Right ventricle myocardium inferior (tissue), 1 donor: ENCODE measurements at regions not wholly inside any gene's neighbourhood (a gene's known extent, or its start where the extent isn't known, plus 50 kb on each side); places are given as distances from the start of the nearest gene placed in this dataset.

Experiments
- ATAC-seq: fragments of 200-7000 bp; cut with Tn5 transposase; one replicate; pipeline ENCODE4 v1.9.1; 2020; ENCODE audit warnings: mild to moderate bottlenecking, moderate library complexity
- DNase-seq: peaks from one replicate; pipeline ENCODE4 v3.0.0; 2021; ENCODE audit errors: missing footprints
- intact Hi-C: fragments of 100-400 bp; cut with DNase I; formaldehyde crosslinking; loops from one replicate; pipeline ENCODE4 v1.11.0; 2022
- donor health status: DM: no; HTN: yes; CAD: no; lungs with severe emphysema.

- no peak for ATAC-seq
- intact Hi-C loops, result no loop called here
- no peak for DNase-seq
These were observed 199.2 kb downstream of the SMAD2 start for GRCh38 chr18:47731276-47731675.

GRCh38 chr18:47730795-47731194 is 199.7 kb downstream of the SMAD2 start:
- ATAC-seq (no peak), DNase-seq (no peak)
- intact Hi-C loops, result no loop called here

- ATAC-seq (no peak), DNase-seq (no peak)
- intact Hi-C loops, result no loop called here
These were observed 201.1 kb downstream of the SMAD2 start for GRCh38 chr18:47729356-47729755.

GRCh38 chr18:47728921-47729320 is 201.5 kb downstream of the SMAD2 start:
- intact Hi-C loops, result no loop called here
- DNase-seq (no peak), ATAC-seq (no peak)

- intact Hi-C loops, result no loop called here
- ATAC-seq (no peak), DNase-seq (no peak)
These were observed 203.1 kb downstream of the SMAD2 start for GRCh38 chr18:47727409-47727808.

GRCh38 chr18:47726550-47726949 is 203.9 kb downstream of the SMAD2 start:
- DNase-seq (no peak), ATAC-seq (no peak)
- intact Hi-C loops, result no loop called here

- intact Hi-C loops, result no loop called here
- DNase-seq (no peak), ATAC-seq (no peak)
These were observed 204.8 kb downstream of the SMAD2 start for GRCh38 chr18:47725656-47726055.

- ATAC-seq (no peak), DNase-seq (no peak)
- intact Hi-C loops, result no loop called here
These were observed 206.1 kb downstream of the SMAD2 start for GRCh38 chr18:47724186-47724975.

- ATAC-seq (no peak), DNase-seq (no peak)
- intact Hi-C loops, result no loop called here
These were observed 208.6 kb downstream of the SMAD2 start for GRCh38 chr18:47721876-47722275.

GRCh38 chr18:47720741-47721140 is 209.7 kb downstream of the SMAD2 start:
- ATAC-seq (no peak), DNase-seq (no peak)
- intact Hi-C loops, result no loop called here

- ATAC-seq, result no peak
- intact Hi-C loops, result no loop called here
- DNase-seq, result no peak
These were observed 211.2 kb downstream of the SMAD2 start for GRCh38 chr18:47719096-47719780.

GRCh38 chr18:47718646-47719045 is 211.8 kb downstream of the SMAD2 start:
- intact Hi-C loops, result no loop called here
- no peak for ATAC-seq
- no peak for DNase-seq

GRCh38 chr18:47717257-47717656 is 213.2 kb downstream of the SMAD2 start:
- no peak for ATAC-seq
- intact Hi-C loops, result no loop called here
- no peak for DNase-seq

- no peak for DNase-seq
- intact Hi-C loops, result no loop called here
- ATAC-seq, result no peak
These were observed 213.8 kb downstream of the SMAD2 start for GRCh38 chr18:47716632-47717185.

- ATAC-seq (no peak), DNase-seq (no peak)
- intact Hi-C loops, result no loop called here
These were observed 220.0 kb downstream of the SMAD2 start for GRCh38 chr18:47710451-47710850.

- ATAC-seq (no peak), DNase-seq (no peak)
- intact Hi-C loops, result no loop called here
These were observed 220.9 kb downstream of the SMAD2 start for GRCh38 chr18:47709556-47709955.

GRCh38 chr18:47708206-47708605 is 222.3 kb downstream of the SMAD2 start:
- DNase-seq (no peak), ATAC-seq (no peak)
- intact Hi-C loops, result no loop called here

GRCh38 chr18:47701134-47701533 is 229.3 kb downstream of the SMAD2 start:
- intact Hi-C loops, result no loop called here
- DNase-seq, result no peak
- no peak for ATAC-seq

GRCh38 chr18:47696870-47697269 is 233.6 kb downstream of the SMAD2 start:
- no peak for ATAC-seq
- DNase-seq, result no peak
- intact Hi-C loops, result no loop called here

- ATAC-seq, result no peak
- intact Hi-C loops, result no loop called here
- no peak for DNase-seq
These were observed 238.8 kb downstream of the SMAD2 start for GRCh38 chr18:47691611-47692010.
